NT2/D1 (cell line): ENCODE measurements at regions not wholly inside any gene's neighbourhood (a gene's known extent, or its start where the extent isn't known, plus 50 kb on each side); places are given as distances from the start of the nearest gene placed in this dataset.

Experiments
- YY1 ChIP-seq: IDR thresholded peaks from 2 replicates; pipeline ENCODE4 v1.6.1; 2011; ENCODE audit not compliant: insufficient read length, insufficient read depth
- ZNF274 ChIP-seq: IDR thresholded peaks from 2 replicates; pipeline ENCODE4 v1.6.1; 2011; ENCODE audit warnings: mild to moderate bottlenecking, low read depth, low read length

DNA sequence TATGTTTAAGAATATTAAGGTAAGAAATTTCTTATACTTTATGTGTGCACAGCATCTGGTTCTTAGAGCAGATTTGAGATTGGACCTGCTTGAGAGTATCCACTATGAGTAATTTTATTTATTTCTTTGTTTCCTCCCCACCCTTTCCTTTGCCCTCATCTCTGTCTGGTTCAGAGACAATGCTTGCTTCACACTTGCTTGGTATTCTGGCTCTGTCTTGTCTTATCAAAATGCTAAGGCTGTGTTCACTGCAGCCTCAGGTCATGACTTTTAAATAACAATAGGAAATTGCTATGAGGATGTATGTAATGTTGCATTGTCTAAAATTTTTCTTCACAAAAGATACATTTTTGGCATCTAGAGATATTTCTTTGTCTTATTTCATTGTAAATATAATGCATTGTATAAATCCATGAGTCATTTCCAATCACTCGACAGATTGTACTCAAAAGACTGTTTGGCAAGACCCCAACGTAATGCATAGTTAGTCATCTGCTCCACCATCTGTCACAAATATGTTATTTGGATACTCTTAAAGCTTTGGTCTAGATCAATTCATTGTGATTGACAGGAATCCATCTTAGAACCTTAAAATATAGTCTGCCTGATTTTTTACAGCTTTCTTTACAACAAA lies 395.7 kb downstream of the AASDHPPT start:
- TF ChIP-seq ZNF274 (no peak), YY1 (no peak)
